ENCODE measurements at regions not wholly inside any gene's neighbourhood (a gene's known extent, or its start where the extent isn't known, plus 50 kb on each side); places are given as distances from the start of the nearest gene placed in this dataset.
"Not testable (repeated sequence)": the region's sequence is repeated elsewhere in the genome, so short reads cannot be mapped to it uniquely, and the experiment has no call there.

DNA sequence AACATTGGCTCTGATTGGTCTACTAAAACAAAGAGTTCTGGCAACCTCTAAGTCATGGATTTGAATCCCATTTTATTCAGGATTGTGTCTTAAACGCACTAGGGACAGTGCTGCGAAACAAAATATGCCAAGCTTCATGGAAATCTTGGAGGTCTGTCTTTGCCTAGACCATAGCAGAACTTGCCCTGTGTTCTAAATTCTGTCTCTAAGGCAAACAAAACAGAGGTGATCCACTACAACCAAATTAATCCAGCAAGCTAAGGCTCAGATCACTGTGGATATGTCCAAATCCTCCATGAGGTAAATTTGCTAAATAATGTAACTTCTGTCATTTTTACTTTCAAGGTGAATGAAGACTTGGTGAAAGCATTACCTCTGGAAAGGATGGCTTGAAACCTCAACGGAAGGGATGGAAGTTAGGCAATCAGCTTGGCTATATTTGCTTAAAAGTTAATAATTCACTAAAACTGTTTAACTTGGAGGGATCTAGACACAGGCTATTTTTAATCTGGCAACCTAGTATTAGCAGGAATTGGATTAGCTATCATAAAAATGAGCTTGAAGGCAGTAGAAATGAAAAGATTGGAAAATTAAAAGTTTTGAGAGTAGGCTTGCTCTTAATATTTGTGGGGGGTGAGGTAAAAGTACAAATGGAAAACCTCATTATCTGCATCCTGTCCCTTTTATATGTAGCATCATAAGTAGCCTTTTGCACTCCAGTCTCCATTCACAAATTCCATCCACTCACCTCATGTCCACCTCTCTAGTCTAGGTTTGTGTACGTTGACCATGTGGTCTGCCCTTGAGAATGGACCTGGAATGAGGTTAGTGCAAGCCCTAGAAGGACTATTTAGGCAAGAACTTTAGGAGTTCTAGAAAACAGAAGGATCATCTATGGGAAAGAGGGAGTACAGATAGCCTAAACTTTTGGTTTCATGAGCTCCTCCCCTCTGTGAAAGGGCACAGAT is 176.2 kb downstream of the SMC2 start:
- no peak for DNase-seq (ENCODE audit: low read depth)

DNA sequence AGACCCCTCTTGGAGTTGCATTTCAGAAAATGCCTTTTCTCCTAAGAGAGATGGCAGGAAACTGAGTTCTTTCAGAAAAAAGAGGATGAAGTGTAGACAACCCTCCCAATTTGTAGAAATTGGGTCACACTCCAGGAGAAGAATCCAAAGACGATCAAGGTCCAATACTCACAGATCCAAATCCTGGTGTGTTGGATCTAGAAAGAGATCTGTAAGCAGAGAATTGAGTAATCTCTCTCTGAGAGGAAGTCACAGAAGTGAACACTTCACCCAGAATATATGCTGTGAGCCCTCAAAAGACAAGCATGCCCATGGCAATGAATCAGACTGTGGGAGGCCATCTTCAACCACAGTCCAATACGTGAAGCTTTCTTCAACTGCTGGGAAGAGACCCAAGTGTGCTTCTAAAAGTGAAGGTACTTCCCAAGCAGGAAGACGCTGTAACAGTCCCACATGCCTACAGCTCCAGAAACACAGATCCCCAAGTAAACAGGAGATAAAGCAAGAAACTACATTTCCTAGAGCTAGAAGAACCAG is 182.7 kb downstream of the SMC2 start:
- DNase-seq (ENCODE audit: low read depth) = peak; percentile 69

DNA sequence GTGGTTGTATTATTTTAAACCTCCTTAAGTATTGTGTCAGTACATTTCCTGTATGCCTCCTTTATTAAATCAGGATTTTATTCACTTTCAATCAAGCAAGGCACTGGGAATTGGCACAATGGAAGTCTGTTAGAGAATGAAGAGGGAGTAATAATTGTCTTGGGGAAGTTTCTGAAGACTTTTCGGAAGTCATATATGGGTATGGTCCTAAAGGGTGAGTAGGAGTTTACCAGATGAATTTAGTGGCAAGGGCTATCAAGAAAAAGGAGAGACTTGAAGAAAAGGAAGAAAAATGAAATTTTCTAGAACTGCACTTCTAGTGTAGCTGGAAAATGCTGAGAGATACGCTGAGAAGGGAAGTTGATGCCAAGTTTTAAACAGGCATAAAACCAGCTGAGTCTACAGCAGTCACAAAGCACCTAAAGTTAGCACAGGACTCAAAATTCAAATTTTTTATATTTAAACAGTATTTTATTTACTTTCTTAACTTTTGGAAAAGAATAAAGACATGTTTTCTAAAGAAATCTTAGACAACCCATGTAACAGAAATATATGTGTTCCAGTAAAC is 184.9 kb downstream of the SMC2 start:
- DNase-seq (ENCODE audit: low read depth) = no peak

DNA sequence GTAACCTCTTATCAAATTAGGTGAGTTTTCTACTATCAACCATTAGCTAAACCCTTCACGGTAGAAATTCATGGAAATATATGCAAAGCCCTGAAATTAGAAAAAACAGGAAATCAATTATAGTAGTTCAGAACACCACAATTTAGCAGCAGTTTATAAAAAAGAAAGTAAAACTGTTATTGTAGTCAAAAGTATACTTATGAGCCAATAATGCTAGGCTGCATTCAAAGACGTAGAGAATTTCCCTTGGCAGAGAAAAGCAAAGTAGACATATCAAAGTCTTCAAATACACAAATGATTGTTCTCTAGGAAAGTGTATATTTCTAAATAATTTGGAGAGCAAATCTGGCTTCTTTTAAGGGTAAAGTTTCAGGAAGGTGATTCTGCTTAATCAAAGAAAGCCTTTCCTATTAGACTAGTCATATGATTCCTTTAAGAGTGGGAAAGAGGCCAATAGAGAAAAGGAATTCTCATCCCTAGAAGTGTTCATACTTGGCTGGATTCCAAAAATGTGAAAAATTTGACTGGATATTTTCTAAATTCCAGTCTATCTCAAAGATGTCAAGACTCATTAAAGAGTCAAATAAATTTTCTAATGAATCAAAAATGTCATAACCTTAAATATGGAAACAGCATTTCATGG is 185.5 kb downstream of the SMC2 start:
- DNase-seq (ENCODE audit: low read depth) = peak; percentile 17

DNA sequence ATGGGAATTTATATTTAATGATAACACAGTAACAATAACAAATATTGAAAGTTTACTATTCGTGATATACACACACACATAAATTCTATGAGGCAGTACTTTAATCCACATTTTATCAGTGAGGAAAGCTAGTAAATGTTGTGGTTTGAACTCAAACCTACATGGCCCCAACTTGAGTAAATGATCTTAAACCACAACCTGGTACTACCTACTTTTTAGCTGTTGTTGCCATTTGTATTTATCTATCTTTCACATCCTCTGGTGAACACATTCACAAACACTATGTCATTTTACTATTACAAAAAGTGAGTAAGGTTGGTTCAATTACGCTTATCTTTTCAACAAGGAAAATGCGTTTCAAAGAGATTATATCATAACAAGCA is 186.1 kb downstream of the SMC2 start:
- no peak for DNase-seq (ENCODE audit: low read depth)

DNA sequence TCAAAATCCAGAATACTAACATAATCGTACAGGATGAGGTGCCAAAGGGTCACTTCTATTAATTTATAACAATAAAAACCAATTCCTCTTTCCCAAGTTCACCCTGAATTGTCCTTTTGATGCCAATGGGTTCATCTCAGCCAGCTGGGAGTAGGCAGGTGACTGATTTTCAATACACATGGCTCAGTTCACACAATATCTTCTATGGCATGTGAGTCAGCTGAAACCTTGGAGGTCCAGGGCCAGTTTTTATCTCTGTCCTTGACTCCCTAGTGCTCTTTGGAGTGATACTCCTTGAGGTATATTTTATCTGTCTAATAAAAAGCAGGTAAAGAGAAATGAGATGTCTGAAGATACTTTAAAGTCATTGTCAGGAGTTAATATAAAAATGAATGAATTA is 186.6 kb downstream of the SMC2 start:
- DNase-seq (ENCODE audit: low read depth) = no peak

DNA sequence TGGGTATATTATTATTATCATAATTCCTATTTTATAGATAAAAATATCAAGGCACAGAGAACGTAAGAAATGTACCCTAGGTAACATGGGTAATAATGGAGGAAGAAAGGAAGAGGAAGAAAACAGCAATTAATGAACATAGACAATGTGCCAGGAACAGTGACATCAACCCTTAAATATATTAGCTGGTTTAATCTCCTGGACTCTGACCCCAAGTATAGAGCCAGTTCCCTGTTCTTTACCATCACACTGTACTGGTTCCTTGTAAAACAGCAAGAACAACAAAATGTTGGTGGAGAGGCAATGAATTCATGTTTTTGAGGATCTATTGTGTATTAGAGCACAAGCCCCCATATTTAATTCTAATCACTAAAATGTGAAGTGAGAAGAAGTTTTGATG is 192.1 kb downstream of the SMC2 start:
- no peak for DNase-seq (ENCODE audit: low read depth)

DNA sequence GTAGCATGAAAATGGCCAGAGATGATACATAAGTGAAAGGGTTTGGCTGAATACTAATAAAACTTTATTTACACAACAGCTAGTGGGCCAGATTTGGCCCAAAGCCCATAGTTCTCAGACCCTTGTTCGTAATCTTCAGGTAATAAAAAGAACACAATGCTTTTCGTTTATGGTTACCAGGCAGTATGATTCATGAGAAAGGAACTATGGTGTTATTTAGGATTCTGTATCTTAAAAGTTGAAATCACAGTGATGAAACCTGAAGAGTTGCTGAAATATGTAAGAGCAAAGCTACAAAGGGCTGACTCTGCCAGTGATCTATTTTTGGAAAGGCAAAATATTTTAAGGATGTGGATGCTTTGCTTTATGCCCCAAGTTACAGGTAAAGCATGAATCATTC is 192.7 kb downstream of the SMC2 start:
- DNase-seq (ENCODE audit: low read depth) = peak; percentile 48

DNA sequence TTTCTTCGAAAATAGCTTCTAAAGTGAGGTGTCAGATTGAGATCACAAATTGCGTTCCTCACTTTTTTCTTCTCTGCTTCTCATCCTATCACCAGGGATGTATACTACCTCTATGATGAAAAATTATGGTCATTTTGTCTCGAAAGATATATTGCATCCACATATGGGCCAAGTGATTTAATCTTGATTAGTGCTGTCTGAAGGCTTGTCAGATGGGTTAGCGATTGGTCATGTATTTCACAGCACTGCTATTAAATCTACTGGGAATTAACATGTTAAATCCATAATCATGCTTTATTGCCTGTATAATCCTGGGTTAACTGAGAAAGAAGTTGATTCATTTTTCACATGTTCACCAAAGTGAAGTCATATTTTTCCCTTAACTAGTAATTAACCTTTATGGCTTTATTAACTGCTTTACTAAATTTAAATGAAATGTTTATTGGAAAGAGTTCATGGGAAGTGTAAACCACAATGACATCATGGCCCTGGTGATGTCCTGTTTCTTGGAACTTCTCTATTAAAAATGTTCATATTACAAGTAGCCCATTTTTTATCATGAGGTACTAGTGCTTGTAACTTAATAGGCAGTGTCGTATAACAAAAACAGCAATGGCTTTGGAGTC is 193.3 kb downstream of the SMC2 start:
- DNase-seq (ENCODE audit: low read depth) = no peak

DNA sequence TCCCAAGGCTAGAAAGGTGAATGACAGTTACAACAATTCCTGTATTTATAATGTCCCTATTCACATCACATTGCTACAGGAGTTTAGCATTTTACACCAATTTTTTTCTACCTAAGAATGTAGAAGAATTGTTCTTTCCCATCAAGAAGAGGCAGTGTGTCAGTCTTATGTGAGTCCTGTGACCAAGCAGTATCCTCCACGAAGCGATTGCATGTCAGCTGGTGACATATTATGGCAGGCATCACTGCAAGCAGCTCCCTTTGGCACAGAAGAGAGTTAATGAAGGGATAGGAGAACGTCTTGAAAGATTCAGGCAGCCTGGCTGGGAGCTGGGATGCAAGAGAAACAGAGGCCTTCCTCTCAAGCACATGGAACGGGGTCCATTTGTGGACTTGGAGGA is 199.8 kb downstream of the SMC2 start:
- DNase-seq (ENCODE audit: low read depth) = no peak

DNA sequence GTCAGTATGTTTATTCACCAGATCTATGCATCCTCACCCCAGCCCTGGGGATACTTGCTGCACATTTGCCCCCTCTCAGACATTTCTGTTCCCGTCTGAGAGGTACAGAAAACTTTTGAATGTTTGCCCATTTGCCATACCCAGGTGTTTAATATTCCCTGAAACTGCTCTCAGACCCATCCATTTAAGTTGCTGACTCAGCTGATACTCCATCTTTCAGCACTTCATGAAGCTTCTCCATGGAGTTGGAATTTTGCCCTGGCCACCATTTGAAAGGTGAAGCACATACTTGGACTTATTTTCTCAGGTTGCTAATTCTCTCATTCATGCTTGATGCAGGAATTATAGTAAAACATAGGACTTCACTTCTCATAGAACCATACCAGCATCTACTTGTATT is 203.9 kb upstream of the OR13F1 start:
- no peak for DNase-seq (ENCODE audit: low read depth)

DNA sequence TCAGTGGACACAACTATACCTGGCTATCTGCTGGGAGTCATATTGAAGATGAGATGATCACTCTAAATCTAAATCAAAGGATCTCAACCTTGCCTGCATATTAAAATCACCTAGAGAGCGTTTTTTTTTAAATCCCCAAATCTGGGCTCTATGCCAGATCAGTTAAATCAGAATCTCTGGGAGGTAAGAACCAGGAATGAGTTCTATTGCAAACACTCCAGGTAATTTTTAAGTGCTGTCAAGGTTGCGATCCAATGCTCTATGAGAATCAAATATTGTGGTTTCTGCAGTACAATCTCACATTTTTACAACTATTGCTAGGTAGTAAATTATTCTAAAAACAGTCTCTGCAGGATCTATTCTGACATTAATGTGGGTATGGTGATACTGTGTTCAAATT is 202.3 kb upstream of the OR13F1 start:
- DNase-seq (ENCODE audit: low read depth) = peak; percentile 5

DNA sequence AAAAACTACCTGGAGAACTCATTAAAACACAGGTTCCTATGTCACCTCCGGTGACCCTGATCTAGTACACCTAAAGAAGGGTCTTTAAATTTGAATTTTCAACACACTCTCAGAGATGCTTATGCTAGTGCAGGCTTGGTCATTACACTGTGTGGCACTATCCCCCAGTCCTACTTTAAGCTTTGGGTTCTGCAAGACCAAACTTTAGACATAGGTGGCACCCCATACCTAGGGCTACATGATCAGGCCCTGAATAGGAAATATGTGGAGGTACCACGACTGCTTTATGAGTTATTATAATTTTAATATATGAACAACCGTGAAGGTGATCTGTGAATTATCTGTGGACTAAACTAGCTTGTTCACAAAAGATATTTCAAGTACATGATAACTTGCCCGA is 201.3 kb upstream of the OR13F1 start:
- DNase-seq (ENCODE audit: low read depth) = no peak

DNA sequence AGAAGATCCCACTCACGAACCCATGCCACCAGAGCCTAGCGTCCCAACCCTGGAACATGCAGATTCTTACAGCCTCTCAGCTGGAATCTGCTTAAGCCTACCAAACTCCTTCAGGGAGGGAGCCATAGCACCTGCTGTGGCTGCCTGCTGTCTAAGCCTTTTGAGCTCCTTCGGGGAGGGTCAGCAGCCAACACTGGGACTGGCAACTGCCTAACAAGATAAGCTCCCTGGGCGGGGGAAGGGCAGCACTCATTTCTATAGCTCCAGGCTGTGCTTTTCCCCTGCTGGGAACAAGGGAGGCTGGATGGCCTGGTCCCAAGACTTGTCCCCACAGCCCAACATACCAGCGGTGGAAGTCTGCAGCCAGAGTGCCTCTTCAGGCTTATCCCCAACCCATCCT is 199.1 kb upstream of the OR13F1 start:
- DNase-seq (ENCODE audit: low read depth) = no peak

DNA sequence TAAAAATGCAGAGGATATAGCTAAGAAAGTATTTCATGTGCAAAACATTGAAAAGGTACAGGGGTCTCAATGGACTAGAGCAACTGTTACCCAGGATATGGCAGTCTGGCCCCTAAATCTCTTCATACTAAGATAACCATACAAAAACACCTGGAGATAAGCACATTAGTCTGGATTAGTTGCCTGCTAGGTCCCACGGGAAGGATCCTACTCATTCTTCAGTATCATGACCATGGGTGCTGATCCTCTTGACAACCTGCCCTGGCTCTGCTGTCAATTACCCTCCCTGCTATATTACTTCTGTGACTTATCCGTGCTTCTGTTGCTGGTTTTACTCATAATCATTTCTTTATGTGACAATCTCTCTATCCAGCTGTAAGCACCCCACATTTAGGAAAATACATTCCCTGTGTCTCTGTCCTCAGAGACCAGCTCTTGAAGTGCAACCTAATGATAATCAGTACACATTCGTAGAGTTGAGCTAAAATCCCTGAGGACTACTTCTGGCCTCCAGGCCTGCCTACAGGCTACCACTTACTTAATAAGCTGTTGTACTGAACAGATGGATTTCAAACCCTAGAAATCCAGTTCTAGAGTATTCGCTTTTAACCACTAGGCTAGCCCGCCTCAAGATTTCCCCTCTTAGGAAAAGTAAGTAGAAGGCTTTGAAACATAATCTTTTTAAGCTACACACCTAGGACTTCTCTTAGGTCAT is 190.5 kb upstream of the OR13F1 start:
- DNase-seq (ENCODE audit: low read depth) = no peak

DNA sequence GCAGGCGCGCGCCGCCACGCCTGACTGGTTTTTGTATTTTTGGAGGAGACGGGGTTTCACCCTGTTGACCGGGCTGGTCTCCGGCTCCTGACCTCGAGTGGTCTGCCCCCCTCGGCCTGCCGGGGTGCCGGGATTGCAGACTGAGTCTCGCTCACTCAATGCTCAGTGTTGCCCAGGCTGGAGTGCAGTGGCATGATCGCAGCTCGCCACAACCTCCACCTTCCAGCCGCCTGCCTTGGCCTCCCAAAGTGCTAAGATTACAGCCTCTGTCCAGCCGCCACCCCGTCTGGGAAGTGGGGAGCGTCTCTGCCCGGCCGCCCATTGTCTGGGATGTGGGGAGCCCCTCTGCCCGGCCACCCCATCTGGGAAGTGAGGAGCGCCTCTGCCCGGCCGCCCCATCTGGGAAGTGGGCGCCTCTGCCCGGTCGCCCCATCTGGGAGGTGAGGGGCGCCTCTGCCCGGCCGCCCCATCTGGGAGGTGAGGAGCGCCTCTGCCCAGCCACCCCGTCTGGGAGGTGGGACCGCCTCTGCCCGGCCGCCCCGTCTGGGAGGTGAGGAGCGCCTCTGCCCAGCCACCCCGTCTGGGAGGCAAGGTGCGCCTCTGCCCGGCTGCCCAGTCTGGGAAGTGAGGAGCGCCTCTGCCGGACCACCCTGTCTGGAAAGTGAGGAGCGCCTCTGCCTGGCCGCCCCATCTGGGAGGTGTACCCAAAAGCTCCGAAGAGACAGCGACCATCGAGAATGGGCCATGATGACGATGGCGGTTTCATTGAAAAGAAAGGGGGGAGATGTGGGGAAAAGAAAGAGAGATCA is 187.7 kb upstream of the OR13F1 start:
- DNase-seq (ENCODE audit: low read depth) = not testable (repeated sequence)

DNA sequence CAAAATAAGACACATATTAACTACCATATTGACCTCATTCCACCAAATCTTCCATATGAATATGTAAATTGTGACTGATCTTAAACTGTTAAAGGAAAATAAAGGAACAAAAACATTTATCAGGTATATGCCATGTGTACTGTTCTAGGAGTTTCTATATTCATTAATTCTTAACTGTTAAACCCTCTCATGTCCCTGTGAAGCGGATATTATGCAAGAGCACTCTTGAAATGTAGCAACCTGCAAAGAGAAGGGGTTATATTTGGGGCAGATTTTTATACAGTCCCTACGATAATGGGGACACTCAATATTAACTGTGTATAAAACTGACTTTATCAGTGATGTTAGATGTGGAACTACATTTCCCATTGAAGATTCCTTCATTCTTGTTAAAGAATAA is 184.9 kb upstream of the OR13F1 start:
- no peak for DNase-seq (ENCODE audit: low read depth)

DNA sequence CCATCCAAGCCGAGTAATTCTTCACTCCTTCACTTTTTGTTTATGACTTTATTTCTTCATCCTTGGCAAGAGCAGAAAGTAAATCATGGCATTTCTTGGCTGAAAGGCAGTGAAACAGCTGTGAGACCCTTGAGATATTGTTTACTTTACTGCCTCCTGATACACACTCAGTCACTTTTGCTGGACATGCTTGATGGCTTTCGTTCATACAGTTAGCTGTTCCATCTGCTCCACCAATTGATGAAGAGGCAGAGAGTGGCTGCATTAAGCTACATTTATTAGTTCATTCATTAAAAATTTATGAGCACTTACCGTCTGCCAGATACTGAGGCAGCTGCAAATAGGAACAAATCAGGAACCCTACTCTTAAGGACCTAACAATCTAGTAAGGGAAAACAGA is 184.4 kb upstream of the OR13F1 start:
- DNase-seq (ENCODE audit: low read depth) = no peak

DNA sequence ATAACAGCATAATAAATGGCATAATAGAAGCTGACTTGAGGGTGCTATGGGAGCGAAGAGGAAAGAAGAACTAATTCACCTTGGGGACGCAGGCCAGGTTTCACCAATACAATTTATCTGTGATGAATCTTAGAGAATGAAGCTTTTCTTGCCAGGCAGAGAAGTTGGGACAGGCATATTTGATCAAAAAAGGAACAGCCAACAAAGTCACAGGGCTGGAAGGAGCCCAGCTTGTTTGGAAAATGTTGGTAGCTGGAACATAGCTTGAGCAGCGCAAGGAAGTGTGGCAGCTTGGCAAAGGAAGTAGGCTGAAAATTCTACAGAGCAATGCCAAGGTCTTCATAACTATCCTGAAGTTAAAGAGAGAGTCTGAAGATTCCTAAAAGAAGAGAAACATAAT is 181.5 kb upstream of the OR13F1 start:
- DNase-seq (ENCODE audit: low read depth) = no peak

DNA sequence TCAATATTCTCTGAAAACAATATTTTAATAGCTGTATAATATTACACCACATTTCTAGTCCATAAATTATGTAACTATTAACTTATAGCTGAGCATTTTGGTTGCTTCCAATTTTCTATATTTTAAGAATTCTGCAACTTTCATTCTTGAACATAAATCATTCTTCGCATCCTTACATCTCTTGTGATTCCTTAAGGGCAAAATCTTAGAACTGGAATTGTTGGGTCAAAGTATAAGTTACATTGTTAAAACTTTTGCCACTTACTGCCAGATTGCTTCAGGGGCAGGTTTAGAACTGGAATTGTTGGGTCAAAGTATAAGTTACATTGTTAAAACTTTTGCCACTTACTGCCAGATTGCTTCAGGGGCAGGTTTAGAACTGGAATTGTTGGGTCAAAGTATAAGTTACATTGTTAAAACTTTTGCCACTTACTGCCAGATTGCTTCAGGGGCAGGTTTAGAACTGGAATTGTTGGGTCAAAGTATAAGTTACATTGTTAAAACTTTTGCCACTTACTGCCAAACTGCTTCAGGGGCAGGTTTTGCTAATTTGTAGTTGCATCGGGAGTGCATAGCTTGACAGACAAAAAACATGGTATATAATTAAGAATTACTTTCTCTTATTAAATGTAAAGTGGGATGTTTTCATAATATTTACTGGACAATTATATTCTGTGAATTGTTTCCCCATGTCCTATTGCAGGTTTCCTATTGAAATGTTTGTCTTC is 179.9 kb upstream of the OR13F1 start:
- not testable (repeated sequence) for DNase-seq (ENCODE audit: low read depth)
